Smooth muscle cell (in vitro differentiated cells): ENCODE measurements at regions not wholly inside any gene's neighbourhood (a gene's known extent, or its start where the extent isn't known, plus 50 kb on each side); places are given as distances from the start of the nearest gene placed in this dataset.

ENCODE experiments used
- DNase-seq: peaks from one replicate; lab custom pipeline; 2025; ENCODE audit not compliant: unreplicated experiment; lab: John Stamatoyannopoulos, UW
- H2AFZ ChIP-seq: fragments of 200-600 bp; sonication (generic); 2 replicates; pipeline ENCODE4 v1.6.0; 2016; ENCODE audit warnings: antibody characterized with exemption, low read depth, mild to moderate bottlenecking
- H3F3A ChIP-seq: fragments of 200-600 bp; sonication (generic); 2 replicates; pipeline ENCODE4 v1.6.0; 2017; ENCODE audit warnings: antibody characterized with exemption, low read depth
- H3K27ac ChIP-seq: fragments of 200-600 bp; sonication (generic); 2 replicates; pipeline ENCODE4 v1.5.1; 2016; ENCODE audit warnings: low read depth, mild to moderate bottlenecking
- H3K27me3 ChIP-seq: fragments of 200-600 bp; sonication (generic); 2 replicates; pipeline ENCODE4 v1.6.1; 2016; ENCODE audit warnings: low read depth, mild to moderate bottlenecking
- H3K36me3 ChIP-seq: fragments of 200-600 bp; sonication (generic); 2 replicates; pipeline ENCODE4 v1.5.1; 2016; ENCODE audit warnings: low read depth
- H3K4me1 ChIP-seq: fragments of 200-600 bp; sonication (generic); 2 replicates; pipeline ENCODE4 v1.5.1; 2016; ENCODE audit warnings: low read depth
- H3K4me2 ChIP-seq: fragments of 200-600 bp; sonication (generic); 2 replicates; pipeline ENCODE4 v1.6.0; 2016; ENCODE audit warnings: mild to moderate bottlenecking
- H3K4me3 ChIP-seq: fragments of 200-600 bp; sonication (generic); 2 replicates; pipeline ENCODE4 v1.5.1; 2016; ENCODE audit warnings: mild to moderate bottlenecking
- H3K79me2 ChIP-seq: fragments of 200-600 bp; sonication (generic); 2 replicates; pipeline ENCODE4 v1.6.0; 2016; ENCODE audit warnings: low read depth, mild to moderate bottlenecking
- H3K9ac ChIP-seq: fragments of 200-600 bp; sonication (generic); 2 replicates; pipeline ENCODE4 v1.6.0; 2016; ENCODE audit warnings: low read depth
- H3K9me3 ChIP-seq: fragments of 200-600 bp; sonication (generic); replicated peaks from 2 replicates; pipeline ENCODE4 v1.5.1; 2016; ENCODE audit warnings: low read depth
- H4K20me1 ChIP-seq: fragments of 200-600 bp; sonication (generic); 2 replicates; pipeline ENCODE4 v1.6.0; 2016; ENCODE audit warnings: low read depth
- CTCF ChIP-seq: fragments of 200-600 bp; sonication (generic); IDR thresholded peaks from 2 replicates; pipeline ENCODE4 v1.5.1; 2017; ENCODE audit warnings: borderline replicate concordance, mild to moderate bottlenecking, antibody characterized with exemption; ENCODE audit not compliant: insufficient read depth, poor library complexity, severe bottlenecking
- WGBS: methylation state at CpG from one replicate; pipeline ENCODE4 v1.1.7; 2016; ENCODE audit warnings: low lambda C conversion rate; 5-methylcytosine and 5-hydroxymethylcytosine counted together

- no peak for TF ChIP-seq CTCF
- no peak for DNase-seq
- Histone ChIP-seq H3K79me2 (no peaks in the 10 kb centered on the region), H3K27me3 (no peaks in the 10 kb centered on the region), H2AFZ (no peak overlapping the region), H3K9me3 (no peaks in the 10 kb centered on the region), H3K9ac (no peak overlapping the region), H3K4me1 (no peaks in the 10 kb centered on the region), H3K4me2 (no peak overlapping the region), H3K36me3 (no peaks in the 10 kb centered on the region), H3F3A (no peaks in the 10 kb centered on the region), H3K4me3 (no peak overlapping the region), H4K20me1 (no peaks in the 10 kb centered on the region), H3K27ac (no peak overlapping the region)
- WGBS: 100% methylated on average over 1 of the region's 1 CpG
Observed at GRCh38 chr7:67475293-67475692, 478.7 kb downstream of the TYW1 start.

GRCh38 chr7:67478066-67478465 lies 481.4 kb downstream of the TYW1 start:
- no peak overlapping the region for H3K4me3 ChIP-seq
- H3K4me1 ChIP-seq: no peaks in the 10 kb centered on the region
- H3K27me3 ChIP-seq: peaks cover 13% of the 10 kb centered on the region
- 8% methylated on average over 6 of the region's 6 CpGs for WGBS
- DNase-seq: no peak
- no peaks in the 10 kb centered on the region for H3F3A ChIP-seq
- H2AFZ ChIP-seq: no peak overlapping the region
- H3K36me3 ChIP-seq: no peaks in the 10 kb centered on the region
- no peaks in the 10 kb centered on the region for H3K79me2 ChIP-seq
- no peak overlapping the region for H3K27ac ChIP-seq
- H3K9ac ChIP-seq: no peak overlapping the region
- no peaks in the 10 kb centered on the region for H3K9me3 ChIP-seq
- H4K20me1 ChIP-seq: no peaks in the 10 kb centered on the region
- TF ChIP-seq CTCF: no peak
- H3K4me2 ChIP-seq: no peak overlapping the region

- Histone ChIP-seq H3K4me1 (peaks cover 5% of the 10 kb centered on the region), H3K4me3 (peak overlapping the region; percentile 41), H3K27ac (no peak overlapping the region), H3K36me3 (no peaks in the 10 kb centered on the region), H3K79me2 (no peaks in the 10 kb centered on the region), H3K4me2 (peak overlapping the region; percentile 82), H3K9ac (no peak overlapping the region), H3K9me3 (no peaks in the 10 kb centered on the region), H2AFZ (no peak overlapping the region), H3K27me3 (peaks cover 35% of the 10 kb centered on the region), H3F3A (no peaks in the 10 kb centered on the region), H4K20me1 (no peaks in the 10 kb centered on the region)
- peak; percentile 60 for TF ChIP-seq CTCF
- WGBS: under 1% methylated on average over 13 of the region's 13 CpGs
- DNase-seq: peak; percentile 19
Observed at GRCh38 chr7:67484244-67484751, 487.7 kb downstream of the TYW1 start.

GRCh38 chr7:67486401-67486800 lies 489.8 kb downstream of the TYW1 start:
- Histone ChIP-seq H3K27me3 (peaks cover 38% of the 10 kb centered on the region), H3K36me3 (no peaks in the 10 kb centered on the region), H3K79me2 (no peaks in the 10 kb centered on the region), H3K4me3 (no peak overlapping the region), H3F3A (no peaks in the 10 kb centered on the region), H3K9me3 (no peaks in the 10 kb centered on the region), H3K27ac (no peak overlapping the region), H2AFZ (no peak overlapping the region), H3K4me1 (peaks cover 5% of the 10 kb centered on the region), H3K4me2 (no peak overlapping the region), H4K20me1 (no peaks in the 10 kb centered on the region), H3K9ac (no peak overlapping the region)
- TF ChIP-seq CTCF: no peak
- no peak for DNase-seq
- 72% methylated on average over 3 of the region's 3 CpGs for WGBS
